BE2C (cell line): ENCODE measurements at regions not wholly inside any gene's neighbourhood (a gene's known extent, or its start where the extent isn't known, plus 50 kb on each side); places are given as distances from the start of the nearest gene placed in this dataset.

Experiments
- DNase-seq: peaks from one replicate; pipeline ENCODE4 v3.0.0-alpha.2; 2020
- H3K27me3 ChIP-seq: fragments of 250-450 bp; sonication (Bioruptor Pico); 2 replicates; pipeline ENCODE4 v1.5.1; 2020; ENCODE audit warnings: mild to moderate bottlenecking
- H3K36me3 ChIP-seq: fragments of 250-450 bp; sonication (Bioruptor Pico); 2 replicates; pipeline ENCODE4 v1.5.1; 2020; ENCODE audit warnings: mild to moderate bottlenecking
- H3K4me1 ChIP-seq: fragments of 250-450 bp; sonication (Bioruptor Pico); 2 replicates; pipeline ENCODE4 v1.5.1; 2020
- H3K4me3 ChIP-seq: 2 replicates; pipeline ENCODE4 v1.5.1; 2011; ENCODE audit warnings: low read depth, low read length
- H3K9me3 ChIP-seq: fragments of 250-450 bp; sonication (Bioruptor Pico); 2 replicates; pipeline ENCODE4 v1.5.1; 2020
- CTCF ChIP-seq: IDR thresholded peaks from 2 replicates; pipeline ENCODE4 v1.5.1; 2012; ENCODE audit warnings: mild to moderate bottlenecking, low read depth, low read length

GRCh38 chr5:54927097-54927746 is 58.2 kb downstream of the ESM1 start:
- Histone ChIP-seq H3K36me3 (no peaks in the 10 kb centered on the region), H3K4me1 (no peaks in the 10 kb centered on the region), H3K9me3 (no peaks in the 10 kb centered on the region), H3K4me3 (no peak overlapping the region), H3K27me3 (no peaks in the 10 kb centered on the region)
- TF ChIP-seq CTCF = no peak
- DNase-seq = no peak

- H3K9me3 ChIP-seq = no peaks in the 10 kb centered on the region
These were observed 60.9 kb downstream of the ESM1 start for GRCh38 chr5:54924487-54924886.

GRCh38 chr5:54917323-54917722 is 68.1 kb downstream of the ESM1 start:
- no peak for TF ChIP-seq CTCF
- H3K4me1 ChIP-seq = no peaks in the 10 kb centered on the region
- no peak overlapping the region for H3K4me3 ChIP-seq
- DNase-seq = no peak
- H3K36me3 ChIP-seq = no peaks in the 10 kb centered on the region
- no peaks in the 10 kb centered on the region for H3K27me3 ChIP-seq
- H3K9me3 ChIP-seq = no peaks in the 10 kb centered on the region

More at GRCh38 chr5:54924487-54924886, 60.9 kb downstream of the ESM1 start:
- H3K4me1 ChIP-seq = no peaks in the 10 kb centered on the region
- no peak overlapping the region for H3K4me3 ChIP-seq
- no peak for DNase-seq
- TF ChIP-seq CTCF = no peak
- H3K27me3 ChIP-seq = no peaks in the 10 kb centered on the region
- no peaks in the 10 kb centered on the region for H3K36me3 ChIP-seq

GRCh38 chr5:54915466-54916027 is 69.8 kb downstream of the ESM1 start:
- Histone ChIP-seq H3K4me3 (no peak overlapping the region), H3K9me3 (no peaks in the 10 kb centered on the region), H3K4me1 (no peaks in the 10 kb centered on the region), H3K36me3 (no peaks in the 10 kb centered on the region), H3K27me3 (no peaks in the 10 kb centered on the region)
- no peak for DNase-seq
- no peak for TF ChIP-seq CTCF

DNA sequence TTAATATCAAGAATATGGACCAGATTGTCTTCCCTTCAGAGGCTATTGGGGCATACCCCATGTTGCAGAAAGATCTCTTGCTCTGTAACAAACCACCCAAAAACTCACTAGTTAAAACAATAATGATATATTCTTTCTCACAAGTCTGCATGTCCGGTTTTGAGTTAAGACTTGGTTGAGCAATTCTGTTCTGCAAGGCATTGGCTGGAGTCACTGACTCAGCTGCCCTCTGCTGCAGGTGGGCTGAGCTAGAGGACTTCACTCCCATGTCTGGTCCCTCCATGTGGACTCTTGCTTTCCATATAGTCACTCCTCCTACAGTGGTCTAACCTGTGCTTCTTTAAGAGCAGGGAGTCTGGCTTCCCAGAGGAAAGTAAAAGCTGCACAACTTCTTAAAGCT is 73.4 kb downstream of the ESM1 start:
- Histone ChIP-seq H3K4me3 (no peak overlapping the region), H3K9me3 (no peaks in the 10 kb centered on the region), H3K27me3 (no peaks in the 10 kb centered on the region; the same call in 1 of the 2 replicates), H3K36me3 (no peaks in the 10 kb centered on the region), H3K4me1 (no peaks in the 10 kb centered on the region)
- no peak for TF ChIP-seq CTCF
- no peak for DNase-seq

DNA sequence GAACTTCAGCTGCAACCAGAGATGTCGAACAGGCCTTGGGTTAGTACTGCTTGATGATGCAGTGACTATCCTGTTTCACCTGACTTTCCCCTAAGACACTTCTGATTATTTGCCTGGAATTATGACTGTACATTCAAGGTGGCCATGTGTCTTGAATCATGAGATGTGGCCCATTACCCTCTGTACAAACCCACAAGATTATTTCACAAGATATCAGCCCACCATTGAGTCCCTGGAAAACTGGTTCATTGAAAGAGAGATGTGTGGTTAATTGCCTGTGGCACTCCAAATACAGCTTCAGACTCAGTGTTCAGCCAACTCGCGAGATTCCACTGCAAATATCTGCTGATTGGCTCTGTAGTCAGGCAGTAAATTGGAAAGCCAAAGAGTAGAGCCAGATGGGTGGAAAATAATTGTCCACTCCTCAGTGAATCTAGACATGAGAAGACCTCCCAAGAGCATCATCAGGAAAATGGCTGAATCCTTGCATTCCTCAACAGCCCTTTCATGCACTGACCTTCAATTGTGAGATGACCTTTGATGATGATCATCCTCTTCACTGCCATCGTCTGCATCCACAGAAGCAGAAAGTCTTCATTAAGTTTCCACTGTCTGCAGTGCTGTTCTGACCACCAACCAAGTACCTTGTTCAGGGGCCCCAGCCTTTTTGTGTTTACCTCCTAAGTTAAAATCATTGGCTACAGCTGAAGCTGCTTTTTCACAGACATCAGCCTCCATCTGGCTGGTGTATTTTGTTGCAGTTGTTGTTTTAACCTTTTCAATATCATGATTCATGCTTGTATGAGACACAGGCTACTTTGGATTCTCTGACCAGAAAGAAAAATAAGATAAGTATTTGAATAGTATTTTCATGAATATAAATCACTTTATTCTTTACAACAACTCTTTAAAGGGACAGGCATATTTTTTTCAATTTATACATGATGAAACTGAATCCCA is 75.2 kb downstream of the ESM1 start:
- Histone ChIP-seq H3K36me3 (no peaks in the 10 kb centered on the region), H3K27me3 (no peaks in the 10 kb centered on the region; the same call in 1 of the 2 replicates), H3K9me3 (no peaks in the 10 kb centered on the region), H3K4me1 (no peaks in the 10 kb centered on the region), H3K4me3 (no peak overlapping the region)
- no peak for DNase-seq
- TF ChIP-seq CTCF = no peak
